ENCODE measurements at regions not wholly inside any gene's neighbourhood (a gene's known extent, or its start where the extent isn't known, plus 50 kb on each side); places are given as distances from the start of the nearest gene placed in this dataset.
"Not testable (repeated sequence)": the region's sequence is repeated elsewhere in the genome, so short reads cannot be mapped to it uniquely, and the experiment has no call there.

GRCh38 chr16:16582916-16583315 lies 204.0 kb downstream of the NPIPA7 start:
- H3K79me1 ChIP-seq (ENCODE audit: low read depth in 1 of 2, low read length in 2 of 2); H3K23ac ChIP-seq (ENCODE audit: low read depth, low read length); ATAC-seq (ENCODE audit: low read depth); H3K14ac ChIP-seq (replicated peaks; ENCODE audit: low read depth, low read length); H2AK5ac ChIP-seq (ENCODE audit: low read depth, low read length); H2BK15ac ChIP-seq (ENCODE audit: low read depth, low read length); H3K56ac ChIP-seq (ENCODE audit: extremely low read depth, insufficient read depth, low read length); POLR2A ChIA-PET (ENCODE audit: unreplicated experiment); H4K5ac ChIP-seq (ENCODE audit: low read depth, low read length); H3K9me3 ChIP-seq (ENCODE audit: control insufficient read depth, insufficient read depth, low read length); H4K20me1 ChIP-seq (ENCODE audit: insufficient read depth, low read length); H2BK20ac ChIP-seq (ENCODE audit: low read depth, low read length); H3K4me2 ChIP-seq (ENCODE audit: low read depth, low read length); H3K4me1 ChIP-seq (ENCODE audit: control insufficient read depth, insufficient read depth, low read length); H3K27me3 ChIP-seq (ENCODE audit: control insufficient read depth, insufficient read depth, low read length); in situ Hi-C loops (cut with MboI; ENCODE audit: low sequenced_read_pairs); intact Hi-C loops (cut with micrococcal nuclease); DNase-seq; H4K91ac ChIP-seq (ENCODE audit: insufficient read depth, low read depth, low read length); H3K4ac ChIP-seq (ENCODE audit: low read depth, low read length); H3K36me3 ChIP-seq (ENCODE audit: control insufficient read depth, insufficient read depth, low read length); H3K9me1 ChIP-seq (ENCODE audit: insufficient read depth, low read length); dilution Hi-C loops (cut with HindIII; ENCODE audit: low sequenced_read_pairs, unreplicated experiment); H3K4me3 ChIP-seq (ENCODE audit: insufficient read depth, low read depth, low read length); H2AK9ac ChIP-seq (replicated peaks; ENCODE audit: low read depth, low read length, poor library complexity); H3K9ac ChIP-seq (ENCODE audit: low read depth, low read length); CTCF ChIA-PET; H2BK120ac ChIP-seq (ENCODE audit: low read depth, low read length); H2AFZ ChIP-seq (replicated peaks; ENCODE audit: low read length, poor library complexity); H3K27ac ChIP-seq (ENCODE audit: insufficient read depth, low read length); BruUV-seq (replicated peaks); H2BK5ac ChIP-seq (ENCODE audit: low read depth, low read length, poor library complexity, severe bottlenecking); H4K8ac ChIP-seq (ENCODE audit: low read depth in 2 of 2, low read length in 2 of 2); H3K18ac ChIP-seq (ENCODE audit: low read depth, low read length): not testable (repeated sequence)
- no CpG with 5 or more reads among the region's 7 CpGs for WGBS, 2 experiments (ENCODE audit: extremely low coverage in 2 of 2, insufficient read length in 1 of 2)

- dilution Hi-C loops (cut with HindIII; ENCODE audit: low sequenced_read_pairs, unreplicated experiment); DNase-seq; H3K36me3 ChIP-seq (ENCODE audit: control insufficient read depth, insufficient read depth, low read length); H4K91ac ChIP-seq (ENCODE audit: insufficient read depth, low read depth, low read length); H2BK20ac ChIP-seq (ENCODE audit: low read depth, low read length); H3K9me3 ChIP-seq (ENCODE audit: control insufficient read depth, insufficient read depth, low read length); H3K18ac ChIP-seq (ENCODE audit: low read depth, low read length); H2BK15ac ChIP-seq (ENCODE audit: low read depth, low read length); in situ Hi-C loops (cut with MboI; ENCODE audit: low sequenced_read_pairs); H3K4me2 ChIP-seq (ENCODE audit: low read depth, low read length); H2AK9ac ChIP-seq (replicated peaks; ENCODE audit: low read depth, low read length, poor library complexity); H3K9ac ChIP-seq (ENCODE audit: low read depth, low read length); BruUV-seq (replicated peaks); H3K27me3 ChIP-seq (ENCODE audit: control insufficient read depth, insufficient read depth, low read length); H3K56ac ChIP-seq (ENCODE audit: extremely low read depth, insufficient read depth, low read length); CTCF ChIA-PET; H4K5ac ChIP-seq (ENCODE audit: low read depth, low read length); intact Hi-C loops (cut with micrococcal nuclease); H2AK5ac ChIP-seq (ENCODE audit: low read depth, low read length); H3K9me1 ChIP-seq (ENCODE audit: insufficient read depth, low read length); H3K14ac ChIP-seq (replicated peaks; ENCODE audit: low read depth, low read length); POLR2A ChIA-PET (ENCODE audit: unreplicated experiment); ATAC-seq (ENCODE audit: low read depth); H3K4me3 ChIP-seq (ENCODE audit: insufficient read depth, low read depth, low read length); H2BK5ac ChIP-seq (ENCODE audit: low read depth, low read length, poor library complexity, severe bottlenecking); H4K20me1 ChIP-seq (ENCODE audit: insufficient read depth, low read length); H2BK120ac ChIP-seq (ENCODE audit: low read depth, low read length); H4K8ac ChIP-seq (ENCODE audit: low read depth in 2 of 2, low read length in 2 of 2); H3K27ac ChIP-seq (ENCODE audit: insufficient read depth, low read length); H3K23ac ChIP-seq (ENCODE audit: low read depth, low read length); H3K79me1 ChIP-seq (ENCODE audit: low read depth in 1 of 2, low read length in 2 of 2); H3K4me1 ChIP-seq (ENCODE audit: control insufficient read depth, insufficient read depth, low read length); H2AFZ ChIP-seq (replicated peaks; ENCODE audit: low read length, poor library complexity); H3K4ac ChIP-seq (ENCODE audit: low read depth, low read length): not testable (repeated sequence)
- no CpG with 5 or more reads among the region's 7 CpGs for WGBS, 2 experiments (ENCODE audit: extremely low coverage in 2 of 2, insufficient read length in 1 of 2)
These were observed 207.2 kb downstream of the NPIPA7 start for GRCh38 chr16:16586073-16586651.
